ENCODE measurements at regions not wholly inside any gene's neighbourhood (a gene's known extent, or its start where the extent isn't known, plus 50 kb on each side); places are given as distances from the start of the nearest gene placed in this dataset.

DNA sequence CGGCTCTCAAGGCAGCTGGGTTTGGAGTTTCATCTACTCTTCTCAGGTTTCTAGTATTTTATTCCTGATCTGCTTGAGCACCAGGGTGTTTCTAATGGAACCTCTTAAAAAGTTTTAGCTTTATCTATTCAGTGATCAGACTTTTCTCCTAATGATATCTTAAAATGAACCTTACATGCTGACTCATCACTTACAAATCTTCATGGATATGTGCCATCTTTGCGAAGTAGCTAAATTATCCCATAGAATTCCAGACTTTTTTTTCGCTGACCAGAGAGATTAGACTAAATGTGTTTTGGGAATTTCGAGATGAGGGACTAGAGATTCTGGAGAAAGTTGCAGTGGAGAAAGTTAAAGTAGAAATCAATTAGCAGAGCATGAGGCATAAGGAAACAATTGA is 401.0 kb downstream of the GRB14 start:
- TF ChIP-seq, protein P1, sequence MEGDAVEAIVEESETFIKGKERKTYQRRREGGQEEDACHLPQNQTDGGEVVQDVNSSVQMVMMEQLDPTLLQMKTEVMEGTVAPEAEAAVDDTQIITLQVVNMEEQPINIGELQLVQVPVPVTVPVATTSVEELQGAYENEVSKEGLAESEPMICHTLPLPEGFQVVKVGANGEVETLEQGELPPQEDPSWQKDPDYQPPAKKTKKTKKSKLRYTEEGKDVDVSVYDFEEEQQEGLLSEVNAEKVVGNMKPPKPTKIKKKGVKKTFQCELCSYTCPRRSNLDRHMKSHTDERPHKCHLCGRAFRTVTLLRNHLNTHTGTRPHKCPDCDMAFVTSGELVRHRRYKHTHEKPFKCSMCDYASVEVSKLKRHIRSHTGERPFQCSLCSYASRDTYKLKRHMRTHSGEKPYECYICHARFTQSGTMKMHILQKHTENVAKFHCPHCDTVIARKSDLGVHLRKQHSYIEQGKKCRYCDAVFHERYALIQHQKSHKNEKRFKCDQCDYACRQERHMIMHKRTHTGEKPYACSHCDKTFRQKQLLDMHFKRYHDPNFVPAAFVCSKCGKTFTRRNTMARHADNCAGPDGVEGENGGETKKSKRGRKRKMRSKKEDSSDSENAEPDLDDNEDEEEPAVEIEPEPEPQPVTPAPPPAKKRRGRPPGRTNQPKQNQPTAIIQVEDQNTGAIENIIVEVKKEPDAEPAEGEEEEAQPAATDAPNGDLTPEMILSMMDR (IDR thresholded peaks at IDR 0.05), result no peak
- TF ChIP-seq EZH2phosphoT487 (IDR thresholded peaks at IDR 0.05) (no peak), EZH2 (IDR thresholded peaks at IDR 0.05) (no peak)

All from neural progenitor cell (in vitro differentiated cells).